ENCODE measurements at regions not wholly inside any gene's neighbourhood (a gene's known extent, or its start where the extent isn't known, plus 50 kb on each side); places are given as distances from the start of the nearest gene placed in this dataset.

- Histone ChIP-seq H3K27me3 (ENCODE audit: insufficient read depth, low read depth, severe bottlenecking) (no peaks in the 10 kb centered on the region), H3K36me3 (no peaks in the 10 kb centered on the region), H3K27ac (no peak overlapping the region), H3K4me3 (ENCODE audit: low read depth, low read length) (no peak overlapping the region), H3K9me3 (ENCODE audit: severe bottlenecking) (no peaks in the 10 kb centered on the region)
- DNase-seq: no peak
- TF ChIP-seq CTCF (IDR thresholded peaks at IDR 0.05; ENCODE audit: low read depth, low read length): no peak
Observed at GRCh38 chr10:83580373-83581012, 558.8 kb upstream of the GHITM start.

- Histone ChIP-seq H3K9me3 (ENCODE audit: severe bottlenecking) (no peaks in the 10 kb centered on the region), H3K36me3 (no peaks in the 10 kb centered on the region), H3K27me3 (ENCODE audit: insufficient read depth, low read depth, severe bottlenecking) (no peaks in the 10 kb centered on the region), H3K27ac (no peak overlapping the region), H3K4me3 (ENCODE audit: low read depth, low read length) (no peak overlapping the region)
- no peak for TF ChIP-seq CTCF (IDR thresholded peaks at IDR 0.05; ENCODE audit: low read depth, low read length)
- DNase-seq: no peak
Observed at GRCh38 chr10:83582407-83583095, 556.8 kb upstream of the GHITM start.

GRCh38 chr10:83585686-83586085 is 553.6 kb upstream of the GHITM start:
- H3K36me3 ChIP-seq: no peaks in the 10 kb centered on the region
- no peaks in the 10 kb centered on the region for H3K27me3 ChIP-seq (ENCODE audit: insufficient read depth, low read depth, severe bottlenecking)
- H3K27ac ChIP-seq: no peak overlapping the region
- no peaks in the 10 kb centered on the region for H3K9me3 ChIP-seq (ENCODE audit: severe bottlenecking)
- H3K4me3 ChIP-seq (ENCODE audit: low read depth, low read length): no peak overlapping the region
- no peak for TF ChIP-seq CTCF (IDR thresholded peaks at IDR 0.05; ENCODE audit: low read depth, low read length)
- DNase-seq: no peak

- DNase-seq: no peak
- H3K27ac ChIP-seq: no peak overlapping the region
- no peaks in the 10 kb centered on the region for H3K36me3 ChIP-seq
- no peaks in the 10 kb centered on the region for H3K27me3 ChIP-seq (ENCODE audit: insufficient read depth, low read depth, severe bottlenecking)
- no peak overlapping the region for H3K4me3 ChIP-seq (ENCODE audit: low read depth, low read length)
- H3K9me3 ChIP-seq (ENCODE audit: severe bottlenecking): no peaks in the 10 kb centered on the region
- TF ChIP-seq CTCF (IDR thresholded peaks at IDR 0.05; ENCODE audit: low read depth, low read length): no peak
Observed at GRCh38 chr10:83592337-83592935, 546.9 kb upstream of the GHITM start.

GRCh38 chr10:83603708-83604107 is 535.6 kb upstream of the GHITM start:
- H3K9me3 ChIP-seq (ENCODE audit: severe bottlenecking): no peaks in the 10 kb centered on the region
- no peak overlapping the region for H3K27ac ChIP-seq
- H3K27me3 ChIP-seq (ENCODE audit: insufficient read depth, low read depth, severe bottlenecking): no peaks in the 10 kb centered on the region
- no peak for DNase-seq
- no peaks in the 10 kb centered on the region for H3K36me3 ChIP-seq
- no peak overlapping the region for H3K4me3 ChIP-seq (ENCODE audit: low read depth, low read length)
- no peak for TF ChIP-seq CTCF (IDR thresholded peaks at IDR 0.05; ENCODE audit: low read depth, low read length)
